ENCODE measurements at regions not wholly inside any gene's neighbourhood (a gene's known extent, or its start where the extent isn't known, plus 50 kb on each side); places are given as distances from the start of the nearest gene placed in this dataset.

GRCh38 chr7:109049366-109049765 is 479.7 kb downstream of the DNAJB9 start:
- no peak overlapping the region for H3K27ac ChIP-seq
- no peak for DNase-seq (ENCODE audit: low spot score)
- no peak overlapping the region for H3K4me3 ChIP-seq
- TF ChIP-seq CTCF (IDR thresholded peaks at IDR 0.05): no peak

- H3K27ac ChIP-seq: no peak overlapping the region
- DNase-seq (ENCODE audit: low spot score): no peak
- no peak for TF ChIP-seq CTCF (IDR thresholded peaks at IDR 0.05)
- no peak overlapping the region for H3K4me3 ChIP-seq
These were observed 489.4 kb downstream of the DNAJB9 start for GRCh38 chr7:109059089-109059488.

- Histone ChIP-seq H3K4me3 (no peak overlapping the region), H3K27ac (no peak overlapping the region)
- no peak for DNase-seq (ENCODE audit: low spot score)
- no peak for TF ChIP-seq CTCF (IDR thresholded peaks at IDR 0.05)
These were observed 493.1 kb downstream of the DNAJB9 start for GRCh38 chr7:109062798-109063197.

- H3K27ac ChIP-seq: no peak overlapping the region
- TF ChIP-seq CTCF (IDR thresholded peaks at IDR 0.05): no peak
- DNase-seq (ENCODE audit: low spot score): no peak
- H3K4me3 ChIP-seq: no peak overlapping the region
These were observed 503.9 kb downstream of the DNAJB9 start for GRCh38 chr7:109073543-109073942.

GRCh38 chr7:109076396-109076972 is 506.8 kb downstream of the DNAJB9 start:
- no peak for DNase-seq (ENCODE audit: low spot score)
- Histone ChIP-seq H3K4me3 (no peak overlapping the region), H3K27ac (no peak overlapping the region)
- TF ChIP-seq CTCF (IDR thresholded peaks at IDR 0.05): no peak

- DNase-seq (ENCODE audit: low spot score): no peak
- H3K4me3 ChIP-seq: no peak overlapping the region
- TF ChIP-seq CTCF (IDR thresholded peaks at IDR 0.05): no peak
- H3K27ac ChIP-seq: no peak overlapping the region
These were observed 521.4 kb downstream of the DNAJB9 start for GRCh38 chr7:109091042-109091441.

- Histone ChIP-seq H3K4me3 (no peak overlapping the region), H3K27ac (no peak overlapping the region)
These were observed 522.6 kb downstream of the DNAJB9 start for GRCh38 chr7:109092268-109092667.

More at GRCh38 chr7:109092268-109092667, 522.6 kb downstream of the DNAJB9 start:
- DNase-seq (ENCODE audit: low spot score): no peak
- no peak for TF ChIP-seq CTCF (IDR thresholded peaks at IDR 0.05)
